Muscle of back (tissue), 3 donors: ENCODE measurements at regions not wholly inside any gene's neighbourhood (a gene's known extent, or its start where the extent isn't known, plus 50 kb on each side); places are given as distances from the start of the nearest gene placed in this dataset.

ENCODE experiments used
- DNase-seq, 3 donors: peaks; one replicate each; pipeline versions ENCODE4 v3.0.0 to v3.0.0-alpha.2; 2013

GRCh38 chr2:43171789-43172188 is 54.6 kb downstream of the ZFP36L2 start:
- peak in 2 of 3 donors; percentile 40 to 66 for DNase-seq

GRCh38 chr2:43170405-43171105 is 55.9 kb downstream of the ZFP36L2 start:
- DNase-seq = no peak

GRCh38 chr2:43169987-43170386 is 56.4 kb downstream of the ZFP36L2 start:
- no peak for DNase-seq

- peak in 1 of 3 donors; percentile 38 for DNase-seq
Measured at GRCh38 chr2:43169099-43169945, 57.1 kb downstream of the ZFP36L2 start.

GRCh38 chr2:43168016-43168369 is 58.4 kb downstream of the ZFP36L2 start:
- DNase-seq = no peak

- DNase-seq = no peak
Measured at GRCh38 chr2:43165378-43166069, 60.9 kb downstream of the ZFP36L2 start.

GRCh38 chr2:43164686-43165085 is 61.7 kb downstream of the ZFP36L2 start:
- no peak for DNase-seq

- no peak for DNase-seq
Measured at GRCh38 chr2:43163584-43164270, 62.7 kb downstream of the ZFP36L2 start.

GRCh38 chr2:43162511-43162776 is 64.0 kb downstream of the ZFP36L2 start:
- DNase-seq = no peak

GRCh38 chr2:43161650-43162510 is 64.5 kb downstream of the ZFP36L2 start:
- no peak for DNase-seq

GRCh38 chr2:43160778-43161177 is 65.6 kb downstream of the ZFP36L2 start:
- DNase-seq = no peak

GRCh38 chr2:43159797-43160196 is 66.6 kb downstream of the ZFP36L2 start:
- no peak for DNase-seq

- peak in 1 of 3 donors; percentile 65 for DNase-seq
Measured at GRCh38 chr2:43158259-43158880, 68.0 kb downstream of the ZFP36L2 start.

GRCh38 chr2:43157506-43158246 is 68.7 kb downstream of the ZFP36L2 start:
- DNase-seq = no peak

GRCh38 chr2:43155851-43156411 is 70.5 kb downstream of the ZFP36L2 start:
- DNase-seq = no peak

GRCh38 chr2:43154685-43155084 is 71.7 kb downstream of the ZFP36L2 start:
- no peak for DNase-seq

- no peak for DNase-seq
Measured at GRCh38 chr2:43152741-43153647, 73.4 kb downstream of the ZFP36L2 start.

GRCh38 chr2:43152186-43152585 is 74.2 kb downstream of the ZFP36L2 start:
- DNase-seq = no peak
